GM12878 (cell line): ENCODE measurements at regions not wholly inside any gene's neighbourhood (a gene's known extent, or its start where the extent isn't known, plus 50 kb on each side); places are given as distances from the start of the nearest gene placed in this dataset.

ENCODE experiments used
- ATAC-seq: fragments of 200-7000 bp; cut with Tn5 transposase; 3 replicates; pipeline ENCODE4 v1.9.1; 2020; ENCODE audit warnings: mild to moderate bottlenecking, moderate library complexity
- BruUV-seq: library from RNA; stranded (reverse); fragments of 400-500 nt; replicated peaks from 2 replicates; lab custom pipeline; 2021; lab: Mats Ljungman, UMichigan
- CTCF ChIA-PET: fragments of 300-600 bp; sonication (Branson Sonifier 250); formaldehyde crosslinking; extraction: SDS; loops from one replicate; lab custom pipeline; 2021; ENCODE audit warnings: inconsistent platforms; lab: Yijun Ruan, JAX
- POLR2A ChIA-PET: fragments of 350-600 bp; formaldehyde crosslinking; extraction: SDS; loops from one replicate; lab custom pipeline; 2021; ENCODE audit warnings: inconsistent platforms; lab: Charles Lee
- RAD21 ChIA-PET: fragments of 300-600 bp; sonication (Branson Sonifier 250); formaldehyde crosslinking; loops from one replicate; lab custom pipeline; 2023; ENCODE audit warnings: antibody characterized with exemption; ENCODE audit not compliant: unreplicated experiment; lab: Charles Lee
- SMC1A ChIA-PET: fragments of 300-600 bp; sonication (Branson Sonifier 250); formaldehyde crosslinking; loops from one replicate; lab custom pipeline; 2023; ENCODE audit not compliant: unreplicated experiment, uncharacterized antibody; lab: Charles Lee
- DNase-seq: peaks from one replicate; pipeline ENCODE4 v3.0.0-alpha.2; 2011; ENCODE audit warnings: low read depth, low spot score
- FAIRE-seq: peaks from 3 replicates; lab custom pipeline; 2011; peaks lifted over from hg19 to GRCh38; lab: Jason Lieb, UNC
- H2AFZ ChIP-seq: 2 replicates; pipeline ENCODE4 v1.6.0; 2011; ENCODE audit warnings: low read depth, low read length, control low read depth; ENCODE audit not compliant: control insufficient read depth
- H3K27ac ChIP-seq: 2 replicates; pipeline ENCODE4 v1.5.1; 2011; ENCODE audit warnings: control low read depth; ENCODE audit not compliant: control insufficient read depth, insufficient read depth
- H3K27me3 ChIP-seq, 2 experiments: replicated peaks in 1 of 2; 2 replicates each; pipeline versions ENCODE4 v1.6.0 to v1.6.1; 2011; ENCODE audit warnings: low read length in 1 of 2; ENCODE audit not compliant: control insufficient read depth in 2 of 2, insufficient read depth in 2 of 2
- H3K36me3 ChIP-seq, 2 experiments: 2 replicates each; pipeline ENCODE4 v1.5.1; 2011; ENCODE audit warnings: low read length in 1 of 2; ENCODE audit not compliant: control insufficient read depth in 2 of 2, insufficient read depth in 2 of 2
- H3K4me1 ChIP-seq: 2 replicates; pipeline ENCODE4 v1.6.1; 2011; ENCODE audit warnings: mild to moderate bottlenecking, low read length, moderate library complexity, mixed read lengths; ENCODE audit not compliant: control insufficient read depth, insufficient read depth
- H3K4me2 ChIP-seq: 2 replicates; pipeline ENCODE4 v1.6.0; 2011; ENCODE audit warnings: control low read depth; ENCODE audit not compliant: control insufficient read depth, insufficient read depth
- H3K4me3 ChIP-seq: fragments of 200-600 bp; sonication (generic); 2 replicates; pipeline ENCODE4 v1.5.1; 2016
- H3K79me2 ChIP-seq: 2 replicates; pipeline ENCODE4 v1.6.0; 2011; ENCODE audit warnings: low read length; ENCODE audit not compliant: control insufficient read depth, insufficient read depth
- H3K9ac ChIP-seq: 2 replicates; pipeline ENCODE4 v1.8.0; 2011; ENCODE audit warnings: low read length, control low read depth, mixed read lengths; ENCODE audit not compliant: control insufficient read depth, insufficient read depth
- H3K9me3 ChIP-seq: replicated peaks from 3 replicates; pipeline ENCODE4 v1.5.1; 2011; ENCODE audit warnings: mild to moderate bottlenecking, low read length; ENCODE audit not compliant: control insufficient read depth, insufficient read depth
- H4K20me1 ChIP-seq: 2 replicates; pipeline ENCODE4 v1.6.0; 2011; ENCODE audit not compliant: control insufficient read depth, insufficient read depth
- ASH2L ChIP-seq: fragments of 300-600, 200-600 bp; sonication (generic); IDR thresholded peaks from 2 replicates; pipeline ENCODE4 v1.6.1; 2017; ENCODE audit warnings: low read depth, mild to moderate bottlenecking, borderline replicate concordance
- ATF7 ChIP-seq: fragments of 450-650 bp; IDR thresholded peaks from 2 replicates; pipeline ENCODE4 v1.6.1; 2016; ENCODE audit warnings: low read depth, mild to moderate bottlenecking
- CHD1 ChIP-seq: IDR thresholded peaks from 2 replicates; pipeline ENCODE4 v1.6.1; 2012; ENCODE audit warnings: low read depth, low read length, improper control_type of control experiment
- CREB1 ChIP-seq: IDR thresholded peaks from 2 replicates; pipeline ENCODE4 v1.6.1; 2012; ENCODE audit warnings: low read depth, mild to moderate bottlenecking, inconsistent platforms
- FOXK2 ChIP-seq: fragments of 450-650 bp; IDR thresholded peaks from 2 replicates; pipeline ENCODE4 v1.6.1; 2017; ENCODE audit warnings: mild to moderate bottlenecking, moderate library complexity
- KLF5 ChIP-seq: fragments of 450-650 bp; IDR thresholded peaks from 2 replicates; pipeline ENCODE4 v1.6.1; 2014; ENCODE audit warnings: mild to moderate bottlenecking; ENCODE audit not compliant: partially characterized antibody
- SIX5 ChIP-seq: IDR thresholded peaks from 2 replicates; pipeline ENCODE4 v1.6.1; 2011; ENCODE audit warnings: mild to moderate bottlenecking, low read depth, low read length, moderate library complexity; ENCODE audit not compliant: severe bottlenecking
- TARDBP ChIP-seq: IDR thresholded peaks from 2 replicates; pipeline ENCODE4 v1.6.1; 2016; ENCODE audit warnings: borderline replicate concordance
- ZNF274 ChIP-seq: IDR thresholded peaks from one replicate; pipeline ENCODE4 v1.8.0; 2011; ENCODE audit not compliant: insufficient read length, insufficient read depth
- ZZZ3 ChIP-seq: IDR thresholded peaks from 2 replicates; pipeline ENCODE4 v1.6.1; 2011; ENCODE audit warnings: low read depth; ENCODE audit not compliant: control insufficient read depth, insufficient read length
- WGBS: methylation state at CpG from one replicate; pipeline ENCODE4 v1.1.6; 2016; ENCODE audit warnings: low lambda C conversion rate; ENCODE audit not compliant: insufficient replicate concordance, insufficient coverage; ENCODE audit errors: missing lambda C conversion rate; 5-methylcytosine and 5-hydroxymethylcytosine counted together
- in situ Hi-C: fragments of 300-500 bp; cut with MboI; formaldehyde crosslinking; loops from 9 replicates; pipeline ENCODE4 v1.14.3; 2018; ENCODE audit warnings: mixed read lengths
- intact Hi-C: fragments of 100-400 bp; cut with micrococcal nuclease; formaldehyde crosslinking; loops from one replicate; pipeline ENCODE4 v1.14.2; 2022; ENCODE audit not compliant: unreplicated experiment
- TF ChIP-seq, protein P1 (sequence below): fragments of 450-650 bp; conservative IDR thresholded peaks from 2 replicates; pipeline ENCODE4 v1.6.1; 2017; ENCODE audit warnings: mild to moderate bottlenecking, moderate library complexity
- TF ChIP-seq, protein P2 (sequence below): fragments of 450-650 bp; IDR thresholded peaks from 2 replicates; pipeline ENCODE4 v1.6.1; 2014; ENCODE audit warnings: mild to moderate bottlenecking
- TF ChIP-seq, protein P3 (sequence below): fragments of 450-650 bp; IDR thresholded peaks from 2 replicates; pipeline ENCODE4 v1.6.1; 2018; ENCODE audit warnings: mild to moderate bottlenecking, low read depth, moderate library complexity; ENCODE audit not compliant: partially characterized antibody

DNA sequence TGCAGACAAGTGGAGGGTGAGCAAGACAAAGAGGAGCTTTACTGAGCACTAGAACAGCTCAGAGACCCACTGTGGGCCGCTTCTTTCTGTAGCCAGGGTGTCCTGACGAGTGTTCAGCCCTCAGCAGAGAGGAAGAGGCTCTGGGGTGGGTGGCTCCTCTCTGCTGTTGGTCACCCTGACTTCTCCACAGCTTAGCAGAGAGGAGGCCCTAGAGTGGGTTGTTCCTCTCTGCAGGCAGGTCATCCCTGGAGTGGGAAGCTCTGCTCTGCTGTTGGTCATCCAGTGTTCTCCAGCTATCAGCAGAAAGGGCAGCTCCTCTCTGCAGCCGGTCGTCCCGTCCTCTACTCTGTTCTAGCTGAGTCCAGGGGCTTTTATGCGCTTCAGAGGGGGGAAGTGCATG lies 286.5 kb downstream of the ICOS start:
- DNase-seq (no peak), ATAC-seq (no peak)
- Histone ChIP-seq H4K20me1 (no peaks in the 10 kb centered on the region), H2AFZ (no peak overlapping the region), H3K4me2 (no peak overlapping the region), H3K4me3 (no peak overlapping the region)
- intact Hi-C loops: no loop called here
- CTCF ChIA-PET: no interaction called here
- WGBS: 13% methylated on average over 6 of the region's 6 CpGs
- TF ChIP-seq TARDBP (no peak), ASH2L (no peak), KLF5 (no peak), FOXK2 (no peak), ATF7 (no peak), CREB1 (no peak), CHD1 (no peak), ZNF274 (no peak), ZZZ3 (no peak), SIX5 (no peak)
- TF ChIP-seq, protein P1, sequence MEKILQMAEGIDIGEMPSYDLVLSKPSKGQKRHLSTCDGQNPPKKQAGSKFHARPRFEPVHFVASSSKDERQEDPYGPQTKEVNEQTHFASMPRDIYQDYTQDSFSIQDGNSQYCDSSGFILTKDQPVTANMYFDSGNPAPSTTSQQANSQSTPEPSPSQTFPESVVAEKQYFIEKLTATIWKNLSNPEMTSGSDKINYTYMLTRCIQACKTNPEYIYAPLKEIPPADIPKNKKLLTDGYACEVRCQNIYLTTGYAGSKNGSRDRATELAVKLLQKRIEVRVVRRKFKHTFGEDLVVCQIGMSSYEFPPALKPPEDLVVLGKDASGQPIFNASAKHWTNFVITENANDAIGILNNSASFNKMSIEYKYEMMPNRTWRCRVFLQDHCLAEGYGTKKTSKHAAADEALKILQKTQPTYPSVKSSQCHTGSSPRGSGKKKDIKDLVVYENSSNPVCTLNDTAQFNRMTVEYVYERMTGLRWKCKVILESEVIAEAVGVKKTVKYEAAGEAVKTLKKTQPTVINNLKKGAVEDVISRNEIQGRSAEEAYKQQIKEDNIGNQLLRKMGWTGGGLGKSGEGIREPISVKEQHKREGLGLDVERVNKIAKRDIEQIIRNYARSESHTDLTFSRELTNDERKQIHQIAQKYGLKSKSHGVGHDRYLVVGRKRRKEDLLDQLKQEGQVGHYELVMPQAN: no peak
- TF ChIP-seq, protein P2, sequence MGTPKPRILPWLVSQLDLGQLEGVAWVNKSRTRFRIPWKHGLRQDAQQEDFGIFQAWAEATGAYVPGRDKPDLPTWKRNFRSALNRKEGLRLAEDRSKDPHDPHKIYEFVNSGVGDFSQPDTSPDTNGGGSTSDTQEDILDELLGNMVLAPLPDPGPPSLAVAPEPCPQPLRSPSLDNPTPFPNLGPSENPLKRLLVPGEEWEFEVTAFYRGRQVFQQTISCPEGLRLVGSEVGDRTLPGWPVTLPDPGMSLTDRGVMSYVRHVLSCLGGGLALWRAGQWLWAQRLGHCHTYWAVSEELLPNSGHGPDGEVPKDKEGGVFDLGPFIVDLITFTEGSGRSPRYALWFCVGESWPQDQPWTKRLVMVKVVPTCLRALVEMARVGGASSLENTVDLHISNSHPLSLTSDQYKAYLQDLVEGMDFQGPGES: no peak
- TF ChIP-seq, protein P3, sequence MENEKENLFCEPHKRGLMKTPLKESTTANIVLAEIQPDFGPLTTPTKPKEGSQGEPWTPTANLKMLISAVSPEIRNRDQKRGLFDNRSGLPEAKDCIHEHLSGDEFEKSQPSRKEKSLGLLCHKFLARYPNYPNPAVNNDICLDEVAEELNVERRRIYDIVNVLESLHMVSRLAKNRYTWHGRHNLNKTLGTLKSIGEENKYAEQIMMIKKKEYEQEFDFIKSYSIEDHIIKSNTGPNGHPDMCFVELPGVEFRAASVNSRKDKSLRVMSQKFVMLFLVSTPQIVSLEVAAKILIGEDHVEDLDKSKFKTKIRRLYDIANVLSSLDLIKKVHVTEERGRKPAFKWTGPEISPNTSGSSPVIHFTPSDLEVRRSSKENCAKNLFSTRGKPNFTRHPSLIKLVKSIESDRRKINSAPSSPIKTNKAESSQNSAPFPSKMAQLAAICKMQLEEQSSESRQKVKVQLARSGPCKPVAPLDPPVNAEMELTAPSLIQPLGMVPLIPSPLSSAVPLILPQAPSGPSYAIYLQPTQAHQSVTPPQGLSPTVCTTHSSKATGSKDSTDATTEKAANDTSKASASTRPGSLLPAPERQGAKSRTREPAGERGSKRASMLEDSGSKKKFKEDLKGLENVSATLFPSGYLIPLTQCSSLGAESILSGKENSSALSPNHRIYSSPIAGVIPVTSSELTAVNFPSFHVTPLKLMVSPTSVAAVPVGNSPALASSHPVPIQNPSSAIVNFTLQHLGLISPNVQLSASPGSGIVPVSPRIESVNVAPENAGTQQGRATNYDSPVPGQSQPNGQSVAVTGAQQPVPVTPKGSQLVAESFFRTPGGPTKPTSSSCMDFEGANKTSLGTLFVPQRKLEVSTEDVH: no peak
- TF ChIP-seq, all 136 proteins: peak for 0
- BruUV-seq: no TSS peak
- ChIA-PET SMC1A (interaction anchor here (1.4 kb wide), 1 partner anchor 39 kb away, joined by 3 read pairs; no protein-coding TSS in a partner anchor), RAD21 (no interaction called here), POLR2A (no interaction called here)
- H3K36me3 ChIP-seq: no peaks in the 10 kb centered on the region
- H3K27ac ChIP-seq: no peak overlapping the region
- no peaks in the 10 kb centered on the region for H3K4me1 ChIP-seq
- no peaks in the 10 kb centered on the region for H3K79me2 ChIP-seq
- no peak for FAIRE-seq
- H3K27me3 ChIP-seq: no peaks in the 10 kb centered on the region; a peak in 1 of 4 replicates
- in situ Hi-C loops: no loop called here
- no peaks in the 10 kb centered on the region for H3K9me3 ChIP-seq
- no peak overlapping the region for H3K9ac ChIP-seq
